ENCODE measurements at regions not wholly inside any gene's neighbourhood (a gene's known extent, or its start where the extent isn't known, plus 50 kb on each side); places are given as distances from the start of the nearest gene placed in this dataset.

DNA sequence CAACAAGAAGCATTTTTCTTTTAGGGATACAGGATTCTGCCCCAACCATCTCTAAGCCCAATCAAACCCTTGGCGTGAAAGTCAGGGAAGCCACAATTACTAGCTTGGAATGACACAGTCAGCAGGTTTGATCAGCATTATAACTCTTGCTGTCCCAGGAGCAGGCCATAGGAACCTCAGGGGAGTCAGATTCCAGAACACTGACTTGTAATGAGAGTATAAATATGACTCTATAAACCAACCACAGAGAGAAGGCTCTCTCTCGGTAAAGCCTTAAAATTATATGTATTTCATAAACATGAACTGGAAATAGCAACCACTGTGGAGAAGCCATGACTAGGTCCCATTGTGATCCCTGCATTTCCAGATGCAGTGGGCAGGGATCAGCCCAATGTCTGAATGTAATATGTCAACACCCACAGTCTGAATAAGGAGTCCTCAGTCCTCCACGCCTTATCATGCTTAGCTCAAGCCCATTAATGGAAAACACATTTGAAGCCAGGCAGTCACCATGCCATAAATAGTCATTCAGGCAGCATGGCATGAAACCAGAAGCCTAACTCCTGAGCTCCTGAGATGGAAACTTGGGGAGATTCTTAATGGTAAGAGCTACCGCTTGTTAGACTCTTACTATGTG is 99.1 kb upstream of the MTNR1B start:
- 30% methylated on average over 3 of the region's 4 CpGs for WGBS (ENCODE audit: low lambda C conversion rate)
- Histone ChIP-seq H2AFZ (ENCODE audit: low read length) (no peak overlapping the region), H3K4me3 (replicated peaks in 1 of 3; ENCODE audit: insufficient read depth in 1 of 3, low read depth in 2 of 3, low read length in 3 of 3) (no peak overlapping the region), H3K79me2 (ENCODE audit: insufficient read depth, low read length) (no peaks in the 10 kb centered on the region), H3K27me3 (ENCODE audit: control insufficient read depth in 1 of 2, insufficient read depth in 2 of 2, low read length in 2 of 2) (no peaks in the 10 kb centered on the region), H3K27ac (ENCODE audit: extremely low read length, insufficient read depth, low read length) (no peak overlapping the region), H3K9ac (ENCODE audit: insufficient read depth, low read depth, low read length) (no peak overlapping the region), H3K4me1 (ENCODE audit: insufficient read depth, low read length) (peaks cover 11% of the 10 kb centered on the region), H3K9me3 (ENCODE audit: low read length) (no peaks in the 10 kb centered on the region), H3K36me3 (replicated peaks in 1 of 2; ENCODE audit: control insufficient read depth in 1 of 2, insufficient read depth in 2 of 2, low read length in 2 of 2) (no peaks in the 10 kb centered on the region), H3K4me2 (ENCODE audit: low read depth, low read length) (no peak overlapping the region), H4K20me1 (ENCODE audit: insufficient read depth, low read length) (no peaks in the 10 kb centered on the region)
- ChIA-PET CTCF (ENCODE audit: low intra/inter-chr PET ratio, low total read pairs) (no interaction called here), POLR2A (no interaction called here)
- BruUV-seq (replicated peaks) = no TSS peak
- intact Hi-C loops (cut with micrococcal nuclease; ENCODE audit: unreplicated experiment) (no loop called here), in situ Hi-C loops (cut with HindIII; ENCODE audit: extremely low pct_ligation_motif_present, low pct_unique_long_range_greater_than_20kb) (no loop called here)
- no peak for TF ChIP-seq BRD4 (CRISPR knock-in tag; IDR thresholded peaks at IDR 0.05)
- TF ChIP-seq MAFK (conservative IDR thresholded peaks at IDR 0.05 in 1 of 2, IDR thresholded peaks at IDR 0.05 in 1 of 2; ENCODE audit: low read length in 2 of 2) = peak in 1 of 2 experiments; percentile 40; a peak in 3 of 4 replicates
- FAIRE-seq (no peak), DNase-seq (ENCODE audit: low spot score) (no peak), ATAC-seq (no peak)

DNA sequence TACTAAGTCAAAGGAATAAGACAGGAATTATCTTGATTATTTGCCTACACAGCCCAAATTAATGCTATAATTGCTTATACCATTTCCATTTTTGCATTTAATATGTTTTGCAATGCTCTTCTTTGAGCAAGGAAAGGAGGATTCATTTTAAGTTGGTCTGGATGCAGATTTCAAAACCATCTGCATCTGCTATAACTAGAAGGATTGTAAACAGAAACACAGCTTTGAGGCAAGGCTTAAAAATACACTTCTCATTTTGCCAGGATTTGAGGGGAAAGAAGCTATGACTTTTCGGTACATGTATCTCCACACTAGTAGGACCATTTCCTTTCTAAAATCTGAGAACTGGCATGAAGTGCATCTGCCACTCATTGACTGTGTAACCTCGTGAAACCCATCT is 95.9 kb upstream of the MTNR1B start:
- Histone ChIP-seq H3K27ac (ENCODE audit: extremely low read length, insufficient read depth, low read length) (no peak overlapping the region), H4K20me1 (ENCODE audit: insufficient read depth, low read length) (no peaks in the 10 kb centered on the region), H2AFZ (ENCODE audit: low read length) (no peak overlapping the region), H3K4me3 (replicated peaks in 1 of 3; ENCODE audit: insufficient read depth in 1 of 3, low read depth in 2 of 3, low read length in 3 of 3) (no peak overlapping the region), H3K79me2 (ENCODE audit: insufficient read depth, low read length) (no peaks in the 10 kb centered on the region), H3K9me3 (ENCODE audit: low read length) (no peaks in the 10 kb centered on the region), H3K36me3 (replicated peaks in 1 of 2; ENCODE audit: control insufficient read depth in 1 of 2, insufficient read depth in 2 of 2, low read length in 2 of 2) (no peaks in the 10 kb centered on the region), H3K4me1 (ENCODE audit: insufficient read depth, low read length) (peaks cover 11% of the 10 kb centered on the region), H3K27me3 (ENCODE audit: control insufficient read depth in 1 of 2, insufficient read depth in 2 of 2, low read length in 2 of 2) (no peaks in the 10 kb centered on the region), H3K9ac (ENCODE audit: insufficient read depth, low read depth, low read length) (no peak overlapping the region), H3K4me2 (ENCODE audit: low read depth, low read length) (no peak overlapping the region)
- 14% methylated on average over 2 of the region's 2 CpGs for WGBS (ENCODE audit: low lambda C conversion rate)
- ChIA-PET CTCF (ENCODE audit: low intra/inter-chr PET ratio, low total read pairs) (no interaction called here), POLR2A (no interaction called here)
- in situ Hi-C loops (cut with HindIII; ENCODE audit: extremely low pct_ligation_motif_present, low pct_unique_long_range_greater_than_20kb) = no loop called here
- FAIRE-seq = no peak
- no TSS peak for BruUV-seq (replicated peaks)
- intact Hi-C loops (cut with micrococcal nuclease; ENCODE audit: unreplicated experiment) = no loop called here
- ATAC-seq = no peak
- no peak for DNase-seq (ENCODE audit: low spot score)
- TF ChIP-seq ZNF430 (CRISPR knock-in tag; IDR thresholded peaks at IDR 0.05) (no peak), ZBTB38 (CRISPR knock-in tag; IDR thresholded peaks at IDR 0.05) (no peak), WIZ (CRISPR knock-in tag; IDR thresholded peaks at IDR 0.05) (no peak), KDM5B (CRISPR knock-in tag; IDR thresholded peaks at IDR 0.05; ENCODE audit: borderline replicate concordance) (no peak), ZNF547 (CRISPR knock-in tag; IDR thresholded peaks at IDR 0.05) (no peak), POGK (CRISPR knock-in tag; conservative IDR thresholded peaks at IDR 0.05) (no peak), MYNN (CRISPR knock-in tag; IDR thresholded peaks at IDR 0.05; ENCODE audit: low read depth) (no peak), KMT2A (CRISPR knock-in tag; IDR thresholded peaks at IDR 0.05) (no peak), ZMYM3 (CRISPR knock-in tag; IDR thresholded peaks at IDR 0.05) (no peak), EZH2 (conservative IDR thresholded peaks at IDR 0.05; ENCODE audit: low read depth, low read length) (no peak), ZNF558 (CRISPR knock-in tag; IDR thresholded peaks at IDR 0.05; ENCODE audit: borderline replicate concordance) (no peak), ZNF652 (CRISPR knock-in tag; IDR thresholded peaks at IDR 0.05; ENCODE audit: borderline replicate concordance, low read depth) (no peak), ZFP37 (CRISPR knock-in tag; IDR thresholded peaks at IDR 0.05; ENCODE audit: borderline replicate concordance) (no peak)
